ENCODE measurements at regions not wholly inside any gene's neighbourhood (a gene's known extent, or its start where the extent isn't known, plus 50 kb on each side); places are given as distances from the start of the nearest gene placed in this dataset.

- TF ChIP-seq POLR2A (IDR thresholded peaks at IDR 0.05; ENCODE audit: low read depth, low read length), result no peak
- DNase-seq (ENCODE audit: insufficient read length, low spot score), result no peak
- no peak for FAIRE-seq
Observed at GRCh38 chr1:116855191-116855619, 54.5 kb upstream of the PTGFRN start.

GRCh38 chr1:116855773-116856201 lies 53.9 kb upstream of the PTGFRN start:
- no peak for TF ChIP-seq POLR2A (IDR thresholded peaks at IDR 0.05; ENCODE audit: low read depth, low read length)
- DNase-seq (ENCODE audit: insufficient read length, low spot score), result no peak
- FAIRE-seq, result no peak

GRCh38 chr1:116856312-116856711 lies 53.4 kb upstream of the PTGFRN start:
- TF ChIP-seq POLR2A (IDR thresholded peaks at IDR 0.05; ENCODE audit: low read depth, low read length), result no peak
- FAIRE-seq (no peak), DNase-seq (ENCODE audit: insufficient read length, low spot score) (no peak)

GRCh38 chr1:116857092-116857491 lies 52.6 kb upstream of the PTGFRN start:
- FAIRE-seq, result no peak
- DNase-seq (ENCODE audit: insufficient read length, low spot score), result no peak
- no peak for TF ChIP-seq POLR2A (IDR thresholded peaks at IDR 0.05; ENCODE audit: low read depth, low read length)

All from H54 (cell line).